DOHH2 (cell line): ENCODE measurements at regions not wholly inside any gene's neighbourhood (a gene's known extent, or its start where the extent isn't known, plus 50 kb on each side); places are given as distances from the start of the nearest gene placed in this dataset.

ENCODE experiments used
- CTCF ChIP-seq: fragments of 200-600 bp; sonication (generic); IDR thresholded peaks from one replicate; pipeline ENCODE4 v1.5.1; 2014; ENCODE audit warnings: antibody characterized with exemption, mild to moderate bottlenecking, low read depth, low read length; ENCODE audit not compliant: poor library complexity, severe bottlenecking
- EZH2phosphoT487 ChIP-seq: fragments of 200-600 bp; sonication (generic); IDR thresholded peaks from 2 replicates; pipeline ENCODE4 v1.6.1; 2017; ENCODE audit warnings: borderline replicate concordance, mild to moderate bottlenecking, antibody characterized with exemption, low read length, moderate library complexity, mixed read lengths

GRCh38 chr12:18158774-18159557 is 69.0 kb upstream of the RERGL start:
- TF ChIP-seq CTCF (peak; percentile 88), EZH2phosphoT487 (no peak)
